Tibial nerve (tissue), 4 donors: ENCODE measurements at regions not wholly inside any gene's neighbourhood (a gene's known extent, or its start where the extent isn't known, plus 50 kb on each side); places are given as distances from the start of the nearest gene placed in this dataset.

Experiments
- DNase-seq, 2 donors: peaks; one replicate each; pipeline ENCODE4 v3.0.0-alpha.2; 2019; ENCODE audit warnings: low spot score in 2 of 2
- H3K27ac ChIP-seq, 4 donors: fragments of 200-600 bp; sonication (generic) in 3 of 4; one replicate each; pipeline ENCODE4 v1.5.1; 2017 to 2019; ENCODE audit warnings: mild to moderate bottlenecking in 1 of 4
- H3K27me3 ChIP-seq, 2 donors: fragments of 200-600 bp; sonication (generic) in 1 of 2; one replicate each; pipeline versions ENCODE4 v1.5.1 to v1.6.0; 2017 to 2019
- H3K36me3 ChIP-seq, 3 donors: fragments of 200-600 bp; sonication (generic); one replicate each; pipeline ENCODE4 v1.5.1; 2018 to 2019
- H3K4me1 ChIP-seq, 4 donors: fragments of 200-600 bp; sonication (generic) in 3 of 4; one replicate each; pipeline ENCODE4 v1.5.1; 2017 to 2019
- H3K4me3 ChIP-seq, 4 donors: fragments of 200-600 bp; sonication (generic) in 3 of 4; one replicate each; pipeline ENCODE4 v1.5.1; 2017 to 2019; ENCODE audit warnings: mild to moderate bottlenecking in 1 of 4, moderate library complexity in 1 of 4
- H3K9me3 ChIP-seq, 4 donors: fragments of 200-600 bp; sonication (generic) in 3 of 4; one replicate each; pipeline ENCODE4 v1.5.1; 2017 to 2019
- CTCF ChIP-seq, 5 experiments: fragments of 200-600 bp in 3 of 5; fragments of 450-650 bp in 2 of 5; sonication (generic) in 3 of 5; IDR thresholded peaks; one replicate each; pipeline ENCODE4 v1.5.1; 2016 to 2019; ENCODE audit warnings: antibody characterized with exemption in 5 of 5, mild to moderate bottlenecking in 3 of 5, moderate library complexity in 2 of 5
- EP300 ChIP-seq, 2 donors: sonication (generic); formaldehyde crosslinking; IDR thresholded peaks; one replicate each; pipeline ENCODE4 v1.6.1; 2017; ENCODE audit warnings: antibody characterized with exemption in 2 of 2, mild to moderate bottlenecking in 1 of 2
- POLR2A ChIP-seq, 2 donors: fragments of 450-650 bp; IDR thresholded peaks; one replicate each; pipeline ENCODE4 v1.6.1; 2017; ENCODE audit warnings: antibody characterized with exemption in 2 of 2, mild to moderate bottlenecking in 2 of 2, moderate library complexity in 2 of 2
- WGBS, 2 donors: methylation state at CpG; one replicate each; pipeline ENCODE4 v1.1.5; 2018; 5-methylcytosine and 5-hydroxymethylcytosine counted together

DNA sequence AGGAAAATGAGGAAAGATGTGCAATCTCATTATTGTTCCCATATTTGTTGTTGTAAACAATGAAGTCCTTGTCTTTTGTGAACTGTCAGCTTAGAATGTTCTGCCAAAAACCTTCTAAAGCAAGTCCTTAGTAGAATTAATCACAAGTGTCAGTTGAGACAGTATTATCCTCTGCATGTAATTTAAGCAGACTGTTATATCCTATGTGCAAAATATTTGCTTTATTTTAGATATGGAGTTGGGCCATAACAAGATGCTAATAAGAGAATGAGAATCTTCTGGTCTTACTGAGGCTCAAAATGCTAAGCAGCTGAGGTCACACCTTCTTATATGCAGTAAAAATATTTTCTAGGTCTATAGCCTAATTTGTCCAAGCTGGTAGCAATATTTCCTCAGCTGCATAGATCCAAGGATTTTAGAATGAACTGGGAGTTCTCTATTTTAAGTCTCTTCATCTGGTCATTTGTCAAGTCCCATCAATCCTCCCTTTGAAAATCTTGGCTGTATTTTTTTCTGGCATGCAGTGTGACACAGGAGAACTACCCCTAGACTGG lies 222.3 kb upstream of the NAV3 start:
- H3K27ac ChIP-seq: no peak overlapping the region
- no peaks in the 10 kb centered on the region for H3K9me3 ChIP-seq
- no peak overlapping the region for H3K4me3 ChIP-seq
- DNase-seq: no peak
- peaks cover 0 to 16% (median 5%) of the 10 kb centered on the region in 4 donors for H3K4me1 ChIP-seq
- H3K27me3 ChIP-seq: no peaks in the 10 kb centered on the region
- TF ChIP-seq POLR2A (IDR thresholded peaks at IDR 0.05): no peak
- TF ChIP-seq EP300 (IDR thresholded peaks at IDR 0.05): no peak
- no peak for TF ChIP-seq CTCF (IDR thresholded peaks at IDR 0.05)
- H3K36me3 ChIP-seq: no peaks in the 10 kb centered on the region

GRCh38 chr12:77606348-77606747 lies 224.3 kb upstream of the NAV3 start:
- H3K27me3 ChIP-seq: no peaks in the 10 kb centered on the region
- no peaks in the 10 kb centered on the region for H3K36me3 ChIP-seq
- DNase-seq: no peak
- no peak overlapping the region for H3K4me3 ChIP-seq
- peaks cover 0 to 16% (median 5%) of the 10 kb centered on the region in 4 donors for H3K4me1 ChIP-seq
- H3K27ac ChIP-seq: no peak overlapping the region
- no peak for TF ChIP-seq CTCF (IDR thresholded peaks at IDR 0.05)
- no peak for TF ChIP-seq POLR2A (IDR thresholded peaks at IDR 0.05)
- no peak for TF ChIP-seq EP300 (IDR thresholded peaks at IDR 0.05)
- no peaks in the 10 kb centered on the region for H3K9me3 ChIP-seq

- no peaks in the 10 kb centered on the region for H3K27me3 ChIP-seq
- H3K9me3 ChIP-seq: no peaks in the 10 kb centered on the region
- no peak for TF ChIP-seq POLR2A (IDR thresholded peaks at IDR 0.05)
- DNase-seq: no peak
- H3K4me3 ChIP-seq: no peak overlapping the region
- no peaks in the 10 kb centered on the region for H3K36me3 ChIP-seq
- H3K27ac ChIP-seq: no peak overlapping the region
- H3K4me1 ChIP-seq: peaks cover 0 to 12% (median 4%) of the 10 kb centered on the region in 4 donors
These were observed 226.7 kb upstream of the NAV3 start for GRCh38 chr12:77603946-77604345.

GRCh38 chr12:77601069-77601468 lies 229.6 kb upstream of the NAV3 start:
- H3K9me3 ChIP-seq: no peaks in the 10 kb centered on the region
- no peak overlapping the region for H3K4me3 ChIP-seq
- no peaks in the 10 kb centered on the region for H3K36me3 ChIP-seq
- H3K27me3 ChIP-seq: no peaks in the 10 kb centered on the region
- DNase-seq: no peak
- no peaks in the 10 kb centered on the region for H3K4me1 ChIP-seq
- no peak overlapping the region for H3K27ac ChIP-seq
- TF ChIP-seq EP300 (IDR thresholded peaks at IDR 0.05): no peak
- no peak for TF ChIP-seq CTCF (IDR thresholded peaks at IDR 0.05)
- no peak for TF ChIP-seq POLR2A (IDR thresholded peaks at IDR 0.05)
- WGBS, 2 donors: 93 to 95% methylated on average over 2 of the region's 2 CpGs

DNA sequence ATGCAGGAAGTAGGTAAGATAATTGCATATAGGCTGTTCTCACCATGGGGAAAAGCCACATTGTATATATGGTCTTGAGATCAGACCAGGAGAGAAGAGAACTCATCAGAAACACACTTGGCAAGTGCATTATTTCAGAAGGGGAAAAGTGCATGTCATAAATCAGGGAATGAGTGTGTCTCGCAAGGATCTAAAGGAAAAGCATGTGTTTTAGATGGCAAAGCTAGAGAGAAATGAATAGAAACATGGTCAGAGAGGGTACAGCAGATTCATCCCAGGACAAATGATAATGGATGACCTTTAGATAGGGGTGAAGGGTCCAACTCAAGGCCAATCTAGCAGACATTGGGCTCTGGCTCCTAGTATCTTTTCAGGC lies 230.2 kb upstream of the NAV3 start:
- no peaks in the 10 kb centered on the region for H3K4me1 ChIP-seq
- no peak for DNase-seq
- no peaks in the 10 kb centered on the region for H3K9me3 ChIP-seq
- 61 to 71% methylated on average over 1 of the region's 1 CpG for WGBS, 2 donors
- H3K27ac ChIP-seq: no peak overlapping the region
- H3K27me3 ChIP-seq: no peaks in the 10 kb centered on the region
- no peak overlapping the region for H3K4me3 ChIP-seq
- no peaks in the 10 kb centered on the region for H3K36me3 ChIP-seq
- no peak for TF ChIP-seq CTCF (IDR thresholded peaks at IDR 0.05)
- TF ChIP-seq POLR2A (IDR thresholded peaks at IDR 0.05): no peak

DNA sequence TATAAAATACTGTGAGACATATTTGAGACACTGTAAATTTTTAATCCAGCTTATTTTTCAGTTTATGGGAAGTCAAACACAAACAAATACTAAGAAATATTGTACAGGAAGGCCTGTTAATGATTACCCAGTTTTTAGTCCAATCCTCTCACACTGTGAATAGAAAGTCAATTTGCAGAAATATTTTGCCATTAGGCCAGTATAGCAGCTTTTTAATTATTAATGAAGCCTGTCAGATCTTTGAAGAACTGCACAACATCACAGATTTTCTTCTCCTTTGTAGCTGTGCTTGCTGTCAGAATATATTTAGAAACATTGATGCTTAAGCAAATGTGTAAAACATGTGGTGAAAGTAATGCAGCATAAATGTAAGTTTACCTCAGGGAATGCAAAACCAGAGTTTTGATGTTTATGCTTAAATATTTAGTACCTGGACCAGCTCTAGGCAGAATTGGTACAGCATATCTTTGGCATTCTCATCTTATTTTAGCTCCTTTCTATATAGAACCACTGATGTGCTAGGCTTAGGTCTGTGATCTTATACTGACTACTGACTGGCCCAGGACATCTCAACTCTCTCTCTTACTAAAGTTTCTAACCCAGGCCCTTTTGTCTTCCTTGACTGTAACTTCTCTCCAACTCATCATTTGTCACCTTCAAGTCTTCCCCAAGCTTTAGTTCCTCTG lies 230.8 kb upstream of the NAV3 start:
- Histone ChIP-seq H3K4me3 (no peak overlapping the region), H3K9me3 (no peaks in the 10 kb centered on the region), H3K4me1 (no peaks in the 10 kb centered on the region), H3K36me3 (no peaks in the 10 kb centered on the region), H3K27ac (no peak overlapping the region), H3K27me3 (no peaks in the 10 kb centered on the region)
- DNase-seq: no peak
- no peak for TF ChIP-seq POLR2A (IDR thresholded peaks at IDR 0.05)
- TF ChIP-seq CTCF (IDR thresholded peaks at IDR 0.05): no peak
- TF ChIP-seq EP300 (IDR thresholded peaks at IDR 0.05): no peak
